Ammon's horn (tissue), 1 donor: ENCODE measurements at regions not wholly inside any gene's neighbourhood (a gene's known extent, or its start where the extent isn't known, plus 50 kb on each side); places are given as distances from the start of the nearest gene placed in this dataset.
A peak's percentile ranks its signal among the peaks of the same experiment; 100 is the strongest.

Experiments
- DNase-seq: peaks from one replicate; pipeline ENCODE4 v3.0.0-alpha.2; 2016; ENCODE audit warnings: low spot score

DNA sequence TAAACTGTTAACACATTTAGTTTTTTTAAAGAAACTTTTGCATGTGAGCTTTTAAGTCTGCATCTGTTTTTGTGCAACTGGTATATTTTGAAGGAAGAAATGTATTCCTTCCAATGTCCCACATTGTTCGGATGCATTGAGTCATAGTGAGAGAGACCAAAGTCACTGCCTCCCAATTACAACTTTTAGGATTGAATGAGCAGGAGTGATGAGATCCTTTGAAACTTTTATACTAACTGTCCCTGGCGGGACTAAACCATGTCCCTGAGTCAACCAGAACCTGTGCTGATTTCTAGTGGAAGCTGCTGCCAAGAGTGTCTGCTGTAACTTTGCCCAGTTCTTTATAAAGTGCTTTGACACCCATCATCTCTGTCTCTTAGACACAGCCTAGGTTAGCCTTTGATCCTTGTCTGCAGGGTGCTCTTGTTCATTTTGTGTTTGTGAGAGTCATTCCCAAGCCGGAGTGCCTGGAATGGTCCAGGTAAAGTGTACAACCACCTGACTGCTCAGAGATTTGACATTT lies 122.7 kb downstream of the ZNF518B start:
- no peak for DNase-seq

- DNase-seq: no peak
Observed at GRCh38 chr4:10333942-10334341, 123.3 kb downstream of the ZNF518B start.

GRCh38 chr4:10326075-10326474 lies 131.2 kb downstream of the ZNF518B start:
- no peak for DNase-seq

DNA sequence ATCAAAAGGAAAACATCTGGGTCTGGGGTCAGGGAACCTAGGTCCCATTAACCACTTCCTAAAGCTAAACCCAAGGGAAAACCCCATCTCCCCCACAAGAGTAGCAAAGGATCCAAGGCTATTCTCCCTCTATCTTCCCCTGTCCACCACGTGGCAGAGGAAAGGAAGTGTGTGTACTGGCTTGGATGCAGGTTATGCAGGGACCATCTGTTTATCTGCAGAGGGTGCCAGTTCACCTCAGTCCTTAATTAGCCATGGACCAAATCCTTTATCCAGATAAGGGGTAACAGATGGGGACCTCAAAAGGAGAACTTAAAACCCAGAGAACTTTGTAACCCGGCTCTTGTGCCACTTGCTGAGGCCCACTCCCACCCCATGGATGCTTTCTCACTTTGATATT lies 135.3 kb downstream of the ZNF518B start:
- no peak for DNase-seq

GRCh38 chr4:10320130-10320529 lies 137.1 kb downstream of the ZNF518B start:
- DNase-seq: no peak

DNA sequence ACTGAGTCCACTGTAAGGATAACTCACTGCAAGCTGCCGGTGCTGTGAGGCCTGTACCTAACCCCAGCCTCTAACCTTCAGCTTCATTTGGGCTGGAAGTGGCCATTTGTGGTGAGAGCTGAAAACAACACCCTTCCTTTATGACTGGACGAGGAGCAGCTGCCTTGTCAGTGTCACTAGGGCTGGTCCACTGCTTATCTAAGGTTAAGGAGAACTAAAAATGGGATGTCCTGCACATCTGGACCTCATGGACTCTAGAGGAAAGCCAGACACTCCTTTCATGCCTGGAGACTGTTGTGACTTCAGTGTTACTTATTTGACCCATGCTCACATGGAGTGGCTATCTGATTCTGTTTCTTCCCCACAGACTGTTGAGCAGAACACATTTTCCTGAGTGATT lies 139.9 kb downstream of the ZNF518B start:
- no peak for DNase-seq

GRCh38 chr4:10316851-10317250 lies 140.4 kb downstream of the ZNF518B start:
- DNase-seq: no peak

DNA sequence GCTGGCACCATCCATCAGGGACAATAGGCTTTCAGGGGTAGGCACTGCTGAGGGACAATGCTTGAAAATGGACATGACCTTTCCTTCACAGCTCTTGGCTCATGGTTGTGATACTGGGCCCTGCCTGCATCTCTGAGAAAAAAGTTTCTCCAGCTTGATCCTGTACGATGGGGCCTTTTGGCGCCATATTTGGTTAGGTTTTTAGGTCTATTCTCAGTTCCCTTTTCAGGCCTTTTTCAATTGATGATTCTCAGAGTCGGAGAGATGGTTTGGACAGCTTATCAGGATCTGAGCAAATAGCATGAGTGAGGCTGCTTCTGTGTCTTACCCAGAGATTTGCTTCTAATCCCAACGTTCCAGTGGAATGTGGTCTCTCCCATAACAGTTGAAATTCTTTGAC lies 141.6 kb downstream of the ZNF518B start:
- DNase-seq: no peak

DNA sequence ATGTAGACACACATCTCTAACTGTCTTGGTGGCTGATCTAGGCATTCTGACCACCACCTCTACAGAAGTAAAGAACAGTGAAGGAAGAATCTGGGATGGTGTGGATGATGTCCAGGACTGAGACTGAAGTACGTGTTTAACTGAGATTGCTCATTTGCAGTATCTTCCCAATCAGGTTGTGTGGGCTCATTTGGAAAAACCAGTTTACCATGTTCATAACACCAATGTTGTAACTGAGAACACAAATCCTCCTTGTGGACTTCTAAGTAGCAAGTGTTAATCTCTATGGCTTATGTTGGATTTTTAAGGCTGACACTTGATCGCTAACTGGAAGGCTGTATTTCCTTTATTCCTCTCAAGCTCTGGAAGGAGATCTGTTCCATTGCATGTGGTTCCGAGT lies 144.7 kb downstream of the ZNF518B start:
- no peak for DNase-seq

DNA sequence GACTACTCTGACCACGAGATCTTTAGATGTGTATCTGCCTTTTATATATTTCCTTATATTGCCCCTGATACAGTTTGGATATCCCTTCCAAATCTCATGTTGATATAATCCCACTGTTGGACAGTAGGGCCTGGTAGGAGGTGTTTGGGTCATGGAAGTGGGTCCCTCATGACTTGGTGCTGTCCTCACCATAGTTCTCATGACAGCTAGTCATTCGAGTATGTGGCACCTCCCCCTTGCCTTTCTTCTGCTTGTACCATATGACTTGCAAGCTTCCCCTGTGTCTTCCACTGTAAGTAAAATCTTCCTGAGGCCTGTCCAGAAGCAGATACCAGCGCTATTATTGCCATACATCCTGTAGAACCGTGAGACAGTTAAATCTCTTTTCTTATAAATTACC lies 145.3 kb downstream of the ZNF518B start:
- no peak for DNase-seq

DNA sequence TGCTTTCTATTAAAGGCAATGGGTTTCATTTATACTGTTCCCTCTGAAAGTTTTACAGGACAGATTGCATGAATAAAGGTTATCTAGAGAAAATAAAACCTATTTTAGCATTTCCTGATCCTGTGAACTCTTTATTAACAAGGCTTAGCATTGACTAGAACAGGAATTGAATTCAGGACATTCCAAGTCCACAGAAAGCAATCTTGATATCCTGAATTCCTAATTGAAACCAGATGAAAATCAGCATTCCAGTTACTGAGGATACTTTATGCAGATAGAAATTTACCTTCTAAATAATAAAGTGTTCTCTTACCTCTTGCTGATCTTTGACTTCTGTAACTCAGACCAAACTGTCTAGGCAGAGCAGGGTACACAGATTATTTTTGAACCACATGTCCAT lies 151.4 kb downstream of the ZNF518B start:
- DNase-seq: no peak

DNA sequence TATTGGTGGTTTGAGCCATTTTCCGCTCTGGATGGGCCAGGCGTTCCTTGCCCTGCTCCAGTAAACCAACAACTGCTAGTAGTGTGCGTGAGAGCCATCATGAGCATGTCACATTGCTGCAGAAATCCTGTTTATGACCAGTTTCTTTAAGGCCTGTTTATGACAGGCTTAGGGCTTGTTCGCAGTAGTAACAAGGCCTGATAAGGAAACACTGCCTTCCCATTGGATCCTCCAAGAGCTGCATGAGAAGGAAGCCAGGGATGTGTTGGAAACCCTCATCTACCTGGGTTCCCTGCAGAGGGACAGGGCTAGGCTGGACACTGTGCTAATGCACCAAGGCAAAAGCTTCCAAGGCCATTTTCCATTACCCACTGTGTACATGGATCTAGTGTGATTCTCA lies 153.9 kb downstream of the ZNF518B start:
- no peak for DNase-seq

- DNase-seq: no peak
Observed at GRCh38 chr4:10302096-10302495, 155.1 kb downstream of the ZNF518B start.

- no peak for DNase-seq
Observed at GRCh38 chr4:10299601-10300000, 157.6 kb downstream of the ZNF518B start.

GRCh38 chr4:10298681-10299080 lies 158.5 kb downstream of the ZNF518B start:
- DNase-seq: no peak

GRCh38 chr4:10296730-10297129 lies 160.5 kb downstream of the ZNF518B start:
- peak; percentile 94 for DNase-seq

- DNase-seq: no peak
Observed at GRCh38 chr4:10295301-10295700, 161.9 kb downstream of the ZNF518B start.

GRCh38 chr4:10289538-10289906 lies 167.7 kb downstream of the ZNF518B start:
- DNase-seq: no peak

GRCh38 chr4:10288830-10289537 lies 168.2 kb downstream of the ZNF518B start:
- no peak for DNase-seq

GRCh38 chr4:10285028-10285427 lies 168.4 kb upstream of the WDR1 start:
- no peak for DNase-seq

- no peak for DNase-seq
Observed at GRCh38 chr4:10283761-10284160, 167.2 kb upstream of the WDR1 start.

GRCh38 chr4:10281996-10282395 lies 165.4 kb upstream of the WDR1 start:
- no peak for DNase-seq

DNA sequence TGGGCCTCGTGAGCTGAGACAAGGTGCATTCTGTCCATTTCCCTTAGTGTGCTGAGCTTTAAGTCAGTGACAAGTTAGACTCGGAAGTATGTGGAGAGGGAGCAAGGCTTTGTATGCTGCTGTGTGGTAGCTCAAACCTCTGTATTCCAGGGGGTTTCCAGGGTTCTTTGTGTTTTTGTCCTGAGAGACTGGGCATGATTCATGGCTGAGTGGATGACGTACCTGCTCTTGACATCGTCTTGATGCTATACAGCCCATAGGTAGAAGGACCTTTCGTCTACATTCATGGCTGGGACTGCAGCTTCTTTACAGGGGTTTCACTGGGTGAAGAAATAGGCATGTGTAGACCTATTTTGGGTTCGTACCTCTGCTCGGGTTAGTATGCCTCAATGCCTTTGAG lies 162.7 kb upstream of the WDR1 start:
- no peak for DNase-seq

- no peak for DNase-seq
Observed at GRCh38 chr4:10278071-10278470, 161.5 kb upstream of the WDR1 start.
